CD8-positive, alpha-beta memory T cell (primary cell): ENCODE measurements at regions not wholly inside any gene's neighbourhood (a gene's known extent, or its start where the extent isn't known, plus 50 kb on each side); places are given as distances from the start of the nearest gene placed in this dataset.

Source experiments
- CTCF ChIA-PET: fragments of 350-600 bp; sonication (Branson Sonifier 250); formaldehyde crosslinking; loops from one replicate; lab custom pipeline; 2021; ENCODE audit warnings: antibody characterized with exemption; lab: Charles Lee
- POLR2A ChIA-PET: fragments of 350-600 bp; sonication (Branson Sonifier 250); formaldehyde crosslinking; loops from one replicate; lab custom pipeline; 2021; ENCODE audit warnings: antibody characterized with exemption; lab: Charles Lee
- DNase-seq, 5 donors: peaks; one replicate each; pipeline versions ENCODE4 v3.0.0 to v3.0.0-alpha.2; 2020 to 2022; ENCODE audit warnings: mixed read lengths in 1 of 5
- H3K27ac ChIP-seq: one replicate; pipeline ENCODE4 v1.7.0; 2013; ENCODE audit warnings: low read depth, mild to moderate bottlenecking, low read length, moderate library complexity
- H3K27me3 ChIP-seq: 2 replicates; pipeline ENCODE4 v1.7.0; 2013; ENCODE audit warnings: low read length, mild to moderate bottlenecking; ENCODE audit not compliant: insufficient read depth, poor library complexity, severe bottlenecking
- H3K36me3 ChIP-seq: 2 replicates; pipeline ENCODE4 v1.7.0; 2013; ENCODE audit warnings: mild to moderate bottlenecking, low read length, moderate library complexity; ENCODE audit not compliant: insufficient read depth
- H3K4me1 ChIP-seq: 2 replicates; pipeline ENCODE4 v1.7.0; 2013; ENCODE audit warnings: mild to moderate bottlenecking, low read length, moderate library complexity; ENCODE audit not compliant: insufficient read depth
- H3K4me3 ChIP-seq: 2 replicates; pipeline ENCODE4 v1.7.0; 2013; ENCODE audit warnings: mild to moderate bottlenecking, low read length
- H3K9me3 ChIP-seq: 2 replicates; pipeline ENCODE4 v1.7.0; 2013; ENCODE audit warnings: mild to moderate bottlenecking, low read length
- H3K27ac Mint-ChIP-seq, 8 donors: one replicate each; pipeline ENCODE4 v1.8.0; 2020 to 2021; ENCODE audit warnings: mixed read lengths in 8 of 8, mild to moderate bottlenecking in 6 of 8, inconsistent platforms in 3 of 8, moderate library complexity in 3 of 8
- H3K27me3 Mint-ChIP-seq, 2 donors: one replicate each; pipeline ENCODE4 v1.8.0; 2020 to 2021; ENCODE audit warnings: mixed read lengths in 2 of 2, mild to moderate bottlenecking in 1 of 2, moderate library complexity in 1 of 2
- H3K36me3 Mint-ChIP-seq, 3 donors: one replicate each; pipeline ENCODE4 v1.8.0; 2020 to 2021; ENCODE audit warnings: mixed read lengths in 3 of 3, inconsistent platforms in 1 of 3, mild to moderate bottlenecking in 1 of 3
- H3K4me1 Mint-ChIP-seq, 3 donors: one replicate each; pipeline ENCODE4 v1.8.0; 2020 to 2021; ENCODE audit warnings: mixed read lengths in 3 of 3, inconsistent platforms in 1 of 3, mild to moderate bottlenecking in 1 of 3
- H3K4me3 Mint-ChIP-seq, 7 donors: one replicate each; pipeline ENCODE4 v1.8.0; 2020 to 2021; ENCODE audit warnings: mixed read lengths in 7 of 7, mild to moderate bottlenecking in 6 of 7, moderate library complexity in 4 of 7, inconsistent platforms in 2 of 7
- H3K9me3 Mint-ChIP-seq, 5 donors: one replicate each; pipeline ENCODE4 v1.8.0; 2020 to 2022; ENCODE audit warnings: mixed read lengths in 5 of 5, mild to moderate bottlenecking in 3 of 5, moderate library complexity in 2 of 5, inconsistent platforms in 1 of 5

DNA sequence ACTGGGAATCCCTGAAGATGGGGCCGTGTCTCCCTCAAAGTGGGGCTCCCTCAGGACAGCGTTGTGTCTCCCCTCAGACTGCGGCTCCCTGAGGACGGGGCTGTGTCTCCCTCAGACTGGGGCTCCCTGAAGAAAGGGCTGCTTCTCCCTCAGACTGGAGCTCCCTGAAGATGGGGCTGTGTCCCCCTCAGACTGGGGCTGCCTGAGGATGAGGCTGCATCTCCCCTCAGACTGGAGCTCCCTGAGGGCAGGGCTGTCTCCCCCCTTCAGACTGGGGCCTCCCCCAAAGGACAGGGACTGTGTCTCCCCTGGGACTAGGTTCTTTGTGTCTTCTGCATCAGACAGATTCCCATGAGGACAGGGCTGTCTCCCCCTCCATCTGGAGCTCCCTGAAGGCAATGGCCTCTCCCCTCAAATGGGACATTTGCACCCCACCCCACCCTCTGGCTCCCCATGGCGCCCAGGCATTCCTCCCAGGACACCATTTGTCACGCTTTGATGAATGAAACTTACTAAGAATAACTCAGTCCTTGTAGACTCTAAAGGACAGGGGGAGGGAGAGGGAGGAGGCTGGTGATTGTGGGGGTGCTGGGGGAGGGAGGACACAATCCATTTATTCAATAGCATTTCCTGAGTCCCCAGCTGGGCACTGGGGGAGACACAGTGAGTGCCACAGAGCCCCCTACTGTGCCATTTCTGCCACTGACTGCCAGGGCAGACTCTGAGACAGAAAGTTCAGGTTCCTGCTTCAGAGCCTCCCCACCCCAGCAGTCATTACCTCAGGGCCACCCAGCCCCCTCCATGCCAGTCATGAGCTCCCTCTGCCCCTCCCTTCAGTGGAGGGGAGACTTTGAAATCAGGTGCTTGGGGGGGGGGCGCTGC lies 122.4 kb downstream of the MRPL14 start:
- ChIA-PET POLR2A (no interaction called here), CTCF (interaction anchor here (1.4 kb wide), 1 partner anchor 10 kb away, joined by 3 read pairs; no protein-coding TSS in a partner anchor)
- Histone ChIP-seq H3K27ac (no peak overlapping the region), H3K27me3 (peaks cover 19% of the 10 kb centered on the region), H3K4me1 (peaks cover 5% of the 10 kb centered on the region), H3K9me3 (no peaks in the 10 kb centered on the region), H3K4me3 (no peak overlapping the region), H3K36me3 (no peaks in the 10 kb centered on the region)
- Mint-ChIP-seq H3K4me3 (peak overlapping the region in 1 of 7 donors; percentile 19), H3K27ac (no peak overlapping the region), H3K4me1 (peaks cover 0 to 27% (median 3%) of the 10 kb centered on the region in 3 donors), H3K27me3 (peaks cover 46 to 72% of the 10 kb centered on the region in 2 donors), H3K9me3 (no peaks in the 10 kb centered on the region), H3K36me3 (peaks cover 0 to 3% (median 0%) of the 10 kb centered on the region in 3 donors)
- no peak for DNase-seq

GRCh38 chr6:44004136-44004535 lies 123.1 kb downstream of the MRPL14 start:
- Mint-ChIP-seq H3K27me3 (peaks cover 46 to 76% of the 10 kb centered on the region in 2 donors), H3K4me3 (peak overlapping the region in 3 of 7 donors; percentile 46 to 77 (median 56)), H3K27ac (no peak overlapping the region), H3K4me1 (peaks cover 0 to 27% (median 3%) of the 10 kb centered on the region in 3 donors), H3K9me3 (no peaks in the 10 kb centered on the region), H3K36me3 (peaks cover 0 to 3% (median 0%) of the 10 kb centered on the region in 3 donors)
- H3K4me1 ChIP-seq = peaks cover 5% of the 10 kb centered on the region
- H3K36me3 ChIP-seq = no peaks in the 10 kb centered on the region
- ChIA-PET POLR2A (no interaction called here), CTCF (interaction anchor here (1.4 kb wide), 1 partner anchor 9 kb away, joined by 3 read pairs; no protein-coding TSS in a partner anchor)
- no peak overlapping the region for H3K27ac ChIP-seq
- H3K27me3 ChIP-seq = peaks cover 19% of the 10 kb centered on the region
- DNase-seq = no peak
- H3K9me3 ChIP-seq = no peaks in the 10 kb centered on the region
- no peak overlapping the region for H3K4me3 ChIP-seq

DNA sequence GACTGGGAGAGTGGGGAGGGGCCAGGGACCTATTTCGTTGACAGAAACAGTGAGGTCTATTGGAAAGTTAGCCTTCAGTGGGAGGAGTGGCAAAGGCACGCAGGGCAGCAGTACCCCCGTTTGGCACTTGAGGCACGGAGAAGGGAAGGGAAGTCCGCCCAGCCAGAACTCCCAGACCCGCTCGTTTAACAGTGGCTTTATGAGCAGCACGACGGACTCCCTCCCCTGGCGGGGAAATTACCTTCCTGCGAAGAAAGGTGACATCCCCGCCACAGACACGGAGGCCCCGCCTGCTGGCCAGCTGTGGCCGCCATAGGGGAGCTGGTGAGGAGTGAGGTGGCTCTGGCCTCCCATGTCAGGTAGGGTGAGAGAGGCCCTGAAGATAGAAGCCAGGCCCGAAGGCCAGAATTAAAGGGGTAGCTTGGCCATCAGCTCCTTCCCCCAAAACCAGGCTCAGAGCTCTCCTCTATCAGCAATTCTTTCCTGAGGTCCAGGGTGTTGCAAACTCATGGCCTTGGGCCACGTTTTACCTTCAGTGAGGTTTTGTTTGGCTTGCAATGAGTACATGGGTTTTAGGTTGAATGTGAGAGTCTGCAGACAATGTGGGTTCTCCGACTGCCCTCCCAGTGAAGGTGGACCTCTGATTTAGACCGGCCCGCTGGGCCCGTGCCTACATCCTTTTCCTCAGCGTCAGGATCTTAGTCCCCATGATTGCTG lies 123.7 kb downstream of the MRPL14 start:
- H3K36me3 Mint-ChIP-seq = peaks cover 0 to 3% (median 0%) of the 10 kb centered on the region in 3 donors
- peaks cover 19% of the 10 kb centered on the region for H3K27me3 ChIP-seq
- no peaks in the 10 kb centered on the region for H3K36me3 ChIP-seq
- H3K4me3 Mint-ChIP-seq = peak overlapping the region in 5 of 7 donors; percentile 41 to 77 (median 49)
- H3K4me1 Mint-ChIP-seq = peaks cover 0 to 27% (median 3%) of the 10 kb centered on the region in 3 donors
- POLR2A ChIA-PET = no interaction called here
- peaks cover 45 to 75% of the 10 kb centered on the region in 2 donors for H3K27me3 Mint-ChIP-seq
- no peaks in the 10 kb centered on the region for H3K9me3 ChIP-seq
- peak overlapping the region in 1 of 8 donors; percentile 12 for H3K27ac Mint-ChIP-seq
- peak overlapping the region; percentile 39 for H3K4me3 ChIP-seq
- H3K27ac ChIP-seq = no peak overlapping the region
- peaks cover 5% of the 10 kb centered on the region for H3K4me1 ChIP-seq
- DNase-seq = peak in 1 of 5 donors; percentile 7
- H3K9me3 Mint-ChIP-seq = no peaks in the 10 kb centered on the region
- CTCF ChIA-PET = no interaction called here

DNA sequence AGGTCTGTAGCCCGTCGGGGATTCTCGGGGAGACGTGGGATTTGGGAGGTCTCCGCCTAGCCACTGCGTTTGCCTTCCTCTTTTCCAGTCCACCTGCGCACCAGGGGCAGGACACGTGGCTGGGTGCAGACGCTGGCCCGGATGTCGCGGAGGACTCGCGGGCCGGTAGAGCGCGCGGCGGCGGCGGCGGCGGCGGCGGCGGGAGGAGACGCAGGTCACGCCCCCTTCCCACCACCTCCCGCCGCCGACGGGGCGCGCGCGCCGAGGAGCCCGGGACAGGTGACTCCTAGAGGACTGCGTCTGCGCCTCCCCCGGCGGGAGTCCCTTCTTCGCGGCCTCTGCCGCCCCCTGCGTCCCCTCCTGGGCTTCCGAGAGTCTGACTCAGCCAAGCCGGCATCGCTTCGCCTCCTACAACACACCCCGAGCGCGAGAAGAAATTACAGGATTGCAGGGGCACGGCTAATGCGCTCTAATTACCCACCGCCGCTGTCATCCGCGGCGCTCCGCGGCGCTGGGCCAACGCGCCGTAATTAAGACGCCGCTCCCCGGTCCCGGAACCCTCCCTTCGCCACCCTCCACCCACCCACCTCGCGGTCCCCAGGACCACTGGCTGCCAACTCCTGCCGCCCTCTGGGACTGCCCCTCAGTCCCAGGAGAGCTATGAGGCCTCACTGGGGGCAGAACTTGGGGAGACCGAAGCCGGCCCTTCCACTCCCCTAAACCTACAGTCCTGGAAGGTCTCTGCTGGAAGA lies 124.5 kb downstream of the MRPL14 start:
- CTCF ChIA-PET = no interaction called here
- DNase-seq = peak; percentile 32 to 67 (median 42)
- Histone ChIP-seq H3K27me3 (peaks cover 19% of the 10 kb centered on the region), H3K36me3 (no peaks in the 10 kb centered on the region), H3K9me3 (no peaks in the 10 kb centered on the region), H3K4me3 (peak overlapping the region; percentile 39), H3K4me1 (peaks cover 5% of the 10 kb centered on the region), H3K27ac (no peak overlapping the region)
- Mint-ChIP-seq H3K4me1 (peaks cover 0 to 27% (median 3%) of the 10 kb centered on the region in 3 donors), H3K4me3 (peak overlapping the region; percentile 16 to 87 (median 71)), H3K9me3 (no peaks in the 10 kb centered on the region), H3K36me3 (peaks cover 0 to 3% (median 0%) of the 10 kb centered on the region in 3 donors), H3K27ac (no peak overlapping the region), H3K27me3 (peaks cover 44 to 68% of the 10 kb centered on the region in 2 donors)
- POLR2A ChIA-PET = no interaction called here

DNA sequence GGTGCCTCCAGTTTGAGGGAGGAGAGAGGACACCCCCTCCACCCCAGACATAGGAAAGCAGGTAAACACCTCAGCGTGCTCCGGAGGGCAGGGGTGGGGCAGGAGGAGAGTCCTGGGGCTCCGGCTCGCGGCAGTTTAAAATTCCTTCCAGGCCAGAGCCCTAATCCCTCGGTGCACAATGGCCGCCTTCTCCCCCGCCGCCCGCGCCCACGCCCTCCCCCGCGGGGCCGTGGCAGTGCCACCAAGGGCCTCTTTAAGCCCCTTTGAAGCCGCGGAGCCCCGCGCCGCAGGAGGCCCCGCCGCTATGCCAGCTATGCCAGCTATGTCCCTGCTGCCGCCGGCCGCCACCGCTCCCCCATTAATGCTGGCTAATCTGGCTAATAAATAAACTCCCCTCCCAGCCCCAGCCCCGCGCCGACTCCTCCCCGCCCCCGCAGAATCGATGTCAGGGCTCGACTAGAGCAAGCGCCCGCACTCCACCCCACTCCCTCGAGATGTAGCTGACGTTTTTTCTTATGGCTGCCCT lies 125.1 kb downstream of the MRPL14 start:
- H3K36me3 ChIP-seq = no peaks in the 10 kb centered on the region
- H3K27me3 ChIP-seq = peaks cover 19% of the 10 kb centered on the region
- Mint-ChIP-seq H3K36me3 (peaks cover 0 to 2% (median 0%) of the 10 kb centered on the region in 3 donors), H3K27ac (no peak overlapping the region), H3K4me1 (peaks cover 0 to 27% (median 3%) of the 10 kb centered on the region in 3 donors), H3K9me3 (no peaks in the 10 kb centered on the region), H3K27me3 (peaks cover 39 to 62% of the 10 kb centered on the region in 2 donors), H3K4me3 (peak overlapping the region in 6 of 7 donors; percentile 16 to 77 (median 50))
- no peak overlapping the region for H3K27ac ChIP-seq
- peaks cover 5% of the 10 kb centered on the region for H3K4me1 ChIP-seq
- no peaks in the 10 kb centered on the region for H3K9me3 ChIP-seq
- ChIA-PET CTCF (no interaction called here), POLR2A (no interaction called here)
- H3K4me3 ChIP-seq = no peak overlapping the region
- DNase-seq = no peak

DNA sequence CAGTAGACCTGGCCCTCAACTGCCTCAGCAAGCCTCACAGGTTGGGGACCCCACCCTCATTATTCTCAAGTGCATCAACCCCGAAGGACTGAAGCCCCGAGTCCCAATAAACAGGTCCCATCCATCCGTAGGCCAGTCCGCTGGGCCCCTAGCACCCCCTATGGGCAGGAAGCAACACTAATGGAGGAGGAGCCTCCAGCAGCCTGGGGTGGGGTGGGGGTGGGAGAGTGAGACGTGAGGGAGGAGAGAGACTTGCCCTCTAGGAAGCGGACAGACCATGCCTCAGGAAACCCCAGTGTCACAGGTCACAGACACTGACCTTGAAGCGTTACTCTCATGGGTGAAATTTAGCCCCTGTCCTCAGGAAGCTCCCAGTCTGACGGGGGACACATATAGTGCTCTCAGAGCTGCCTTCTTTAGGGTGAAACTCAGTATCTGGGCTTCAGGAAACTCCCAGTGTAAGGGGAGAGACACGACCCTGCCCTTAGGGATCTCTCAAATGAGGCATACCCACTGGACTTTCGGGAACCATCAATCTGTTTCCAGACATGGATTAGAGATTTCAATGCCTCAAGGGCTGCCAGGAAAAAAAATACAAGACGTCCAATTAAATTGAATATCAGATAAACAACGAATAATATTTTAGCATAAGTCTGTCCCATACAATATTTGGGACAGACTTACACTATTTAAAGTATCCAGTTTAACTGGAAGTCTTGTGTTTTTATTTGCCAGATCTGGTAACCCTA lies 125.8 kb downstream of the MRPL14 start:
- Histone ChIP-seq H3K36me3 (no peaks in the 10 kb centered on the region), H3K4me1 (peaks cover 5% of the 10 kb centered on the region), H3K27ac (no peak overlapping the region), H3K4me3 (no peak overlapping the region), H3K9me3 (no peaks in the 10 kb centered on the region), H3K27me3 (peaks cover 19% of the 10 kb centered on the region)
- Mint-ChIP-seq H3K9me3 (no peaks in the 10 kb centered on the region), H3K4me1 (peaks cover 0 to 27% (median 3%) of the 10 kb centered on the region in 3 donors), H3K27ac (no peak overlapping the region), H3K36me3 (no peaks in the 10 kb centered on the region), H3K4me3 (peak overlapping the region in 4 of 7 donors; percentile 22 to 44 (median 32)), H3K27me3 (peaks cover 37 to 55% of the 10 kb centered on the region in 2 donors)
- ChIA-PET POLR2A (no interaction called here), CTCF (no interaction called here)
- DNase-seq = peak in 1 of 5 donors; percentile 39
